ENCODE measurements at regions not wholly inside any gene's neighbourhood (a gene's known extent, or its start where the extent isn't known, plus 50 kb on each side); places are given as distances from the start of the nearest gene placed in this dataset.

- TF ChIP-seq CTCF (IDR thresholded peaks at IDR 0.05) (no peak), EP300 (IDR thresholded peaks at IDR 0.05; ENCODE audit: borderline replicate concordance in 1 of 2, low read depth in 1 of 2, low read length in 1 of 2) (no peak), MAX (IDR thresholded peaks at IDR 0.05; ENCODE audit: low read depth) (no peak), RAD21 (IDR thresholded peaks at IDR 0.05; ENCODE audit: low read length) (no peak), SMC3 (IDR thresholded peaks at IDR 0.05; ENCODE audit: low read depth, low read length) (no peak), MXI1 (IDR thresholded peaks at IDR 0.05; ENCODE audit: low read depth, low read length) (no peak), NFIC (IDR thresholded peaks at IDR 0.05; ENCODE audit: borderline replicate concordance) (no peak), POLR2AphosphoS5 (IDR thresholded peaks at IDR 0.05; ENCODE audit: low read depth, low read length) (no peak), RFX5 (IDR thresholded peaks at IDR 0.05; ENCODE audit: low read length) (no peak), CHD2 (IDR thresholded peaks at IDR 0.05; ENCODE audit: low read length, partially characterized antibody) (no peak)
Observed at GRCh38 chr6:169994739-169995138, 243.3 kb downstream of the ERMARD start.

Measured in SK-N-SH (cell line).